AG04449 (cell line): ENCODE measurements at regions not wholly inside any gene's neighbourhood (a gene's known extent, or its start where the extent isn't known, plus 50 kb on each side); places are given as distances from the start of the nearest gene placed in this dataset.

Source experiments
- CTCF ChIA-PET: fragments of 350-600 bp; formaldehyde crosslinking; extraction: SDS; loops from one replicate; lab custom pipeline; 2021; ENCODE audit warnings: antibody characterized with exemption; lab: Yijun Ruan, JAX
- POLR2A ChIA-PET: fragments of 400-600, 350-600 bp; formaldehyde crosslinking; extraction: SDS; loops from one replicate; lab custom pipeline; 2020; ENCODE audit warnings: antibody characterized with exemption, inconsistent platforms; lab: Yijun Ruan, JAX
- DNase-seq: peaks from one replicate; pipeline ENCODE4 v3.0.0-alpha.2; 2010; ENCODE audit warnings: low read depth, low spot score
- H3K4me3 ChIP-seq: 2 replicates; pipeline ENCODE4 v1.5.1; 2011; ENCODE audit warnings: low read depth, mild to moderate bottlenecking, control low read depth, low read length
- CTCF ChIP-seq: IDR thresholded peaks from one replicate; pipeline ENCODE4 v1.5.1; 2011; ENCODE audit warnings: mild to moderate bottlenecking, moderate library complexity, low read length, control low read depth, inconsistent platforms; ENCODE audit not compliant: insufficient read depth; ENCODE audit errors: missing control alignments

DNA sequence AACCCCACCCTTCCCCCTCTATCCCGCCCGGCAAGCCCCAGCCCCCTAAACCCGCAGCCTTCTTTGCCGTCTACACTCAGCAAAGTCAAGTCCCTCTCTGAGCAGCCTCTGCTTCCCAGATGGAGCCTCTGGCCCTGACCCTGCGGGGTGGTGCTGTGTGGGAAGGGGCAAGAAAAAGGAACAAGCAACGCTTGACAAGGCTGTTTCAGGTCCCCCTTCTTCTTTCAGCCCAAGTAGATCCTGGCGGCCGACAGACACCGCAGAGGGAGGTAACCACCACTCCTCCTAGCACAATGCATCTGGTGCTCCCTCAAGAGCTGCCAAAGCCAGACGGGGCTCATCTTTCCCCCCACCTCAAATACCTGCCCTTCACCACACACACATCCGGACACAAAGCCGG, 178.3 kb downstream of the ENGASE start:
- H3K4me3 ChIP-seq = no peak overlapping the region
- ChIA-PET POLR2A (no interaction called here), CTCF (no interaction called here)
- no peak for DNase-seq
- TF ChIP-seq CTCF = no peak

- ChIA-PET CTCF (no interaction called here), POLR2A (no interaction called here)
- no peak for DNase-seq
- H3K4me3 ChIP-seq = no peak overlapping the region
- no peak for TF ChIP-seq CTCF
Observed at GRCh38 chr17:79251824-79252223, 177.2 kb downstream of the ENGASE start.

GRCh38 chr17:79249929-79250521, 175.4 kb downstream of the ENGASE start:
- POLR2A ChIA-PET = no interaction called here
- CTCF ChIA-PET = no interaction called here
- no peak for DNase-seq
- H3K4me3 ChIP-seq = no peak overlapping the region
- TF ChIP-seq CTCF = no peak

DNA sequence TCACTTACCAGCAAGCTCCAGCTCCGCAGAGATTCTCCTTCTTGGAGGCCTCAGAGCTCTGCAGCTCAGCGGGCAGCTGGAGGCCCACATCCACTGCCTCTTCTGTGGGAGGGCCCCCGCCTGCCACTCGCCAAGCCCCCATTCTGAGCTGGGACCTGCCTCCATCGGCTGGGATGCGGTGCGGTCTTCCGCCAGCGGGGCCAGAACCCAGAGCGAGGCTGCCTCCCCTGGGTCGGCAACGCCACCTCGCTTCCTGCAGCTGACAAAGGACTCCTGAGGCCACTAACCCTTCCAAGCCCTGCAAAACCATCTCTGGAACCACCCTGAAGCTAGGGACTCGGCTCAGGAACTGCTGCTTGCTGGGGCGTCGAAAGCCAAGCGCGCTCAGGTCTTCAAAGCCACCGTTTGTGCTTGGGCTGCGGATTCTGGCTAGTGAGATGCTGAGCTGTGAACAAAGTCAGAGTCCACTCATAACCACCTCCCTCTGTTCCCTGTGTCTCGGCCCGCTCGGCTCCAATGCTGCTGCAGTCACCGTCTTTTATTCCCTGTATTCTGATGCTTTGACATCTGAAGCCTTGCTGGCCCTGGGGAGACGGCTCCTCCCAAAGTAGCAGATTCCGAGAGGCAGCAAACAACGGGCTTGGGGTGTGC, 174.3 kb downstream of the ENGASE start:
- TF ChIP-seq CTCF = no peak
- CTCF ChIA-PET = no interaction called here
- no peak overlapping the region for H3K4me3 ChIP-seq
- POLR2A ChIA-PET = no interaction called here
- no peak for DNase-seq

DNA sequence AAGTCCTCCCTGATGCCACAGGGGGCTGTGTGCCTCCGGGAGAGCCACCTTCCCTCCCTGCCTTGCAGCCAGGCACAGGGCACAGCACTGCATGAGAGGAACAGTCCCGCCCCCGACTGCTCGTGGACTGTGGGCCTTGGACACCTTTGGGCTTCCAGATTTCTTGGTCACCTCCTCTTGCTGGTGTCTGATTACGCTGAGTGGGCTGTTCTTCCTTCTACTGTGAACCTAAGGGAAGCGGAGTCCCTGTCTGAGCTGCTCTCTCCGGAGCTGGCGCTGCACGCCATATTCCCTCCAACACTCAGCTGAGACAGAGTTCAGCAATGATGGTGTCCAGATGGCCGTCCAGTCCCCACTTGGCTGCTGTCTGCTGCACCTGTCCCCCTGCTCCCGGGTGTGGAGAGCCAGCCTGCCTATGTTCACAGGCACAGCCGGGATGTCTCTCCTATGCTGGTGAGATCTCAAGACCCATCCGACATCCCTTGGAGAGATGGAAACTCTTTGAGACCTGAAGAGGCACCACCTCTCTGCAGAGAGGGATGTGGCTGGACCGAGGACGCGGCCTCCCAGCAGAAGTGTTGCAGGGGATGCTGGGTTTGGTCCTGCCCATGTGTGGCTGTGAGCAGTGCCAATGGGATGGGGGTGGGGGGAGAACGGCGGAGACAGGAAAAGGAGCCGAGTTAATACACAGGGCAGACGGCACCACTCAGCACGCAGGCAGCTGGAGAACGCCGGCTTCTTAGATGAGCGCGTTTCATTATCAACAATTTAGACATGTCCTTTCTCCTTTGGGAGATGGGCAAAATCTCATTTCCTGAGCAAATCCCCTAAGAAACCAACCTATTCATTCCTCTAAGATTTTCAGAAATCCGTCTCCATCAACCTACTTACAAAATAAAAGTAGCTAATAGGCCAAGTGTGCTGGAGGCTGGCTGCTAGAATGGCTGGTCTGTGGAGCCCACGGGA, 171.9 kb downstream of the ENGASE start:
- no peak for TF ChIP-seq CTCF
- H3K4me3 ChIP-seq = no peak overlapping the region
- POLR2A ChIA-PET = no interaction called here
- CTCF ChIA-PET = no interaction called here
- no peak for DNase-seq

DNA sequence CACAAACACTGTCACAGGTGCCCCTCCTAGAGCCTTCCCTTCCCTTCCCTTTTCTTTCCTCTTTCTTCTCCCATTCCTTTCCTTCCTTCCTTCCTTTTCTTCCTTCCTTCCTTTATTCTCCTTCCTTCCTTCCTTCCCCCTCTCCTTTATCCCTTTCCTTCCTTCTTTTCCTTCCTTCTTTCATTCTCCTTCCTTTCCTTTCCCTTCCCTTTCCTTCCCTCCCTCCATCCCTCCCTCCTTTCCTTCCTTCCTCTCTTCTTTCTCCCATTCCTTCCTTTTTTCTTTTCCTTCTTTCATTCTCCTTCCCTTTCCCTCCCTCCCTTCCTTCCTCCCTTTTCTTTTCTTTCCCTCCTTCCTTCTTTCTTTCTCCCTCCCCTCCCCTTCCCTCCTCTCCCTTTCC, 170.0 kb downstream of the ENGASE start:
- no peak for TF ChIP-seq CTCF
- ChIA-PET POLR2A (no interaction called here), CTCF (no interaction called here)
- no peak overlapping the region for H3K4me3 ChIP-seq
- DNase-seq = no peak
